Amygdala (tissue), 56 donors: ENCODE measurements at regions not wholly inside any gene's neighbourhood (a gene's known extent, or its start where the extent isn't known, plus 50 kb on each side); places are given as distances from the start of the nearest gene placed in this dataset.

Experiments used
- DNase-seq, 56 donors: peaks; one replicate each; lab custom pipeline; 2025; lab: John Stamatoyannopoulos, UW

GRCh38 chr15:35170207-35170606 is 85.1 kb upstream of the NANOGP8 start:
- peak in 4 of 56 donors; percentile 1 to 23 (median 4) for DNase-seq

- no peak for DNase-seq
These were observed 83.4 kb upstream of the NANOGP8 start for GRCh38 chr15:35168464-35168863.

- DNase-seq, result no peak
These were observed 82.6 kb upstream of the NANOGP8 start for GRCh38 chr15:35167675-35168074.

GRCh38 chr15:35166730-35167359 is 81.8 kb upstream of the NANOGP8 start:
- no peak for DNase-seq

- DNase-seq, result no peak
These were observed 76.6 kb upstream of the NANOGP8 start for GRCh38 chr15:35161694-35162093.

GRCh38 chr15:35159170-35159569 is 74.1 kb upstream of the NANOGP8 start:
- DNase-seq, result no peak

GRCh38 chr15:35151782-35152181 is 66.7 kb upstream of the NANOGP8 start:
- DNase-seq, result no peak

- DNase-seq, result no peak
These were observed 66.3 kb upstream of the NANOGP8 start for GRCh38 chr15:35151381-35151780.

- no peak for DNase-seq
These were observed 65.3 kb upstream of the NANOGP8 start for GRCh38 chr15:35150361-35150760.

GRCh38 chr15:35145336-35145735 is 60.2 kb upstream of the NANOGP8 start:
- no peak for DNase-seq

- no peak for DNase-seq
These were observed 57.5 kb upstream of the NANOGP8 start for GRCh38 chr15:35142578-35142977.

- DNase-seq, result no peak
These were observed 56.8 kb upstream of the NANOGP8 start for GRCh38 chr15:35141743-35142471.

- no peak for DNase-seq
These were observed 54.7 kb upstream of the NANOGP8 start for GRCh38 chr15:35139822-35140221.

GRCh38 chr15:35137190-35137574 is 52.1 kb upstream of the NANOGP8 start:
- DNase-seq, result no peak

GRCh38 chr15:35136321-35137189 is 51.5 kb upstream of the NANOGP8 start:
- no peak for DNase-seq
